ENCODE measurements at regions not wholly inside any gene's neighbourhood (a gene's known extent, or its start where the extent isn't known, plus 50 kb on each side); places are given as distances from the start of the nearest gene placed in this dataset.
A peak's percentile ranks its signal among the peaks of the same experiment; 100 is the strongest.

DNA sequence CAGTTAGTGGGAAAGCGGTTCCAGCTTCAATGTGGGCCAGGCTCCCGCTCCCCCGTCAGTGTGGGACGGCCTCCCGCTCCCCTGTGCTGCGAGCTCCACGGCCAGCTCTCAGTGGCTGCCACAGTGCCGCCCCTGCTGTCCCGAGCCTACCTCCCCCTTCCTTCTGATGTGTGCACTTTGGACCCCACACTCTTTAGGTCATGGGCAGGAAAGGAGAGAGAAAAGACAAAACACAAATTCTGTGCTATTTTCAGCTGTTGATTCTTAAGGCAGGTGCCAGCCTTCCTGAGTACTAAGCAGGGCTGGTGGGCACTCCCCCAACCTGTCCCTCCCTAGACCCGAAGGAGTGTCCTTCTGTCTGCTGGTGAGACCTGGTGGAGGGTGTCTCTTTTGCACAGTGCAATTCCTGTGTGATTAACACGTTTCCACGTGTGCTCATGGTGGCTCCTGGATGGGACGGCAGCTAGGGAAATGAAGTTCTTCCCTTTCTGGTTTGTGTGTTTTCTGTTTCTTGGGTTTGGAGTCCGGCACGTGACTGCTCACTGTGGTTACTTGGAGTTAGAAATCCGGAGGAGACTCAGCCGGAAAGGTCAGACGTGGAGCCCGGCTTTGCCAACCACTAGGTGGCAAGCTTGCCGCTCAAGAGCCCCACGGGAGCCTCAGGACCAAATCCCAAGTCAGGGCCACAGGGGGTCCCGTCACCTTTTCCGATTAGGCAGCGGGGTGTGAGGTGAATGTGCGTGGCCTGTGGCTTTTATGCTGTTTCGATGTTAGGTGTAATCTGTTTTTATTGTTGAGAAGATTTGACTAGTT is 130.3 kb downstream of the LAT start (continued):
- TF ChIP-seq, protein P1, sequence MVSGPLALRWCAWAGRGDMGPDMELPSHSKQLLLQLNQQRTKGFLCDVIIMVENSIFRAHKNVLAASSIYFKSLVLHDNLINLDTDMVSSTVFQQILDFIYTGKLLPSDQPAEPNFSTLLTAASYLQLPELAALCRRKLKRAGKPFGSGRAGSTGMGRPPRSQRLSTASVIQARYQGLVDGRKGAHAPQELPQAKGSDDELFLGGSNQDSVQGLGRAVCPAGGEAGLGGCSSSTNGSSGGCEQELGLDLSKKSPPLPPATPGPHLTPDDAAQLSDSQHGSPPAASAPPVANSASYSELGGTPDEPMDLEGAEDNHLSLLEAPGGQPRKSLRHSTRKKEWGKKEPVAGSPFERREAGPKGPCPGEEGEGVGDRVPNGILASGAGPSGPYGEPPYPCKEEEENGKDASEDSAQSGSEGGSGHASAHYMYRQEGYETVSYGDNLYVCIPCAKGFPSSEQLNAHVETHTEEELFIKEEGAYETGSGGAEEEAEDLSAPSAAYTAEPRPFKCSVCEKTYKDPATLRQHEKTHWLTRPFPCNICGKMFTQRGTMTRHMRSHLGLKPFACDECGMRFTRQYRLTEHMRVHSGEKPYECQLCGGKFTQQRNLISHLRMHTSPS (CRISPR knock-in tag; IDR thresholded peaks at IDR 0.05; ENCODE audit: low read depth) = peak; percentile 70; the same call in 1 of the 2 replicates
- TF ChIP-seq ZNF12 (CRISPR knock-in tag; IDR thresholded peaks at IDR 0.05) = 0 out of 2 replicates have a peak, but pooled peaks have one; percentile 14
- TF ChIP-seq MYC (CRISPR knock-in tag; IDR thresholded peaks at IDR 0.05; ENCODE audit: borderline replicate concordance) = 0 out of 2 replicates have a peak, but pooled peaks have one; percentile 37
- TF ChIP-seq, protein P2, sequence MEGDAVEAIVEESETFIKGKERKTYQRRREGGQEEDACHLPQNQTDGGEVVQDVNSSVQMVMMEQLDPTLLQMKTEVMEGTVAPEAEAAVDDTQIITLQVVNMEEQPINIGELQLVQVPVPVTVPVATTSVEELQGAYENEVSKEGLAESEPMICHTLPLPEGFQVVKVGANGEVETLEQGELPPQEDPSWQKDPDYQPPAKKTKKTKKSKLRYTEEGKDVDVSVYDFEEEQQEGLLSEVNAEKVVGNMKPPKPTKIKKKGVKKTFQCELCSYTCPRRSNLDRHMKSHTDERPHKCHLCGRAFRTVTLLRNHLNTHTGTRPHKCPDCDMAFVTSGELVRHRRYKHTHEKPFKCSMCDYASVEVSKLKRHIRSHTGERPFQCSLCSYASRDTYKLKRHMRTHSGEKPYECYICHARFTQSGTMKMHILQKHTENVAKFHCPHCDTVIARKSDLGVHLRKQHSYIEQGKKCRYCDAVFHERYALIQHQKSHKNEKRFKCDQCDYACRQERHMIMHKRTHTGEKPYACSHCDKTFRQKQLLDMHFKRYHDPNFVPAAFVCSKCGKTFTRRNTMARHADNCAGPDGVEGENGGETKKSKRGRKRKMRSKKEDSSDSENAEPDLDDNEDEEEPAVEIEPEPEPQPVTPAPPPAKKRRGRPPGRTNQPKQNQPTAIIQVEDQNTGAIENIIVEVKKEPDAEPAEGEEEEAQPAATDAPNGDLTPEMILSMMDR (CRISPR knock-in tag; IDR thresholded peaks at IDR 0.05) = peak; percentile 81
- peak; percentile 13; the same call in 1 of the 2 replicates for TF ChIP-seq GATAD2A (CRISPR knock-in tag; IDR thresholded peaks at IDR 0.05)
- 0 out of 2 replicates have a peak, but pooled peaks have one; percentile 23 for TF ChIP-seq NFATC3 (CRISPR knock-in tag; IDR thresholded peaks at IDR 0.05)
- TF ChIP-seq, protein P3, sequence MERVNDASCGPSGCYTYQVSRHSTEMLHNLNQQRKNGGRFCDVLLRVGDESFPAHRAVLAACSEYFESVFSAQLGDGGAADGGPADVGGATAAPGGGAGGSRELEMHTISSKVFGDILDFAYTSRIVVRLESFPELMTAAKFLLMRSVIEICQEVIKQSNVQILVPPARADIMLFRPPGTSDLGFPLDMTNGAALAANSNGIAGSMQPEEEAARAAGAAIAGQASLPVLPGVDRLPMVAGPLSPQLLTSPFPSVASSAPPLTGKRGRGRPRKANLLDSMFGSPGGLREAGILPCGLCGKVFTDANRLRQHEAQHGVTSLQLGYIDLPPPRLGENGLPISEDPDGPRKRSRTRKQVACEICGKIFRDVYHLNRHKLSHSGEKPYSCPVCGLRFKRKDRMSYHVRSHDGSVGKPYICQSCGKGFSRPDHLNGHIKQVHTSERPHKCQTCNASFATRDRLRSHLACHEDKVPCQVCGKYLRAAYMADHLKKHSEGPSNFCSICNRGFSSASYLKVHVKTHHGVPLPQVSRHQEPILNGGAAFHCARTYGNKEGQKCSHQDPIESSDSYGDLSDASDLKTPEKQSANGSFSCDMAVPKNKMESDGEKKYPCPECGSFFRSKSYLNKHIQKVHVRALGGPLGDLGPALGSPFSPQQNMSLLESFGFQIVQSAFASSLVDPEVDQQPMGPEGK (CRISPR knock-in tag; IDR thresholded peaks at IDR 0.05) = peak; percentile 56
- peak; percentile 40 for TF ChIP-seq ZNF883 (CRISPR knock-in tag; IDR thresholded peaks at IDR 0.05; ENCODE audit: not compliant biosample characterization)
- TF ChIP-seq, protein P4, sequence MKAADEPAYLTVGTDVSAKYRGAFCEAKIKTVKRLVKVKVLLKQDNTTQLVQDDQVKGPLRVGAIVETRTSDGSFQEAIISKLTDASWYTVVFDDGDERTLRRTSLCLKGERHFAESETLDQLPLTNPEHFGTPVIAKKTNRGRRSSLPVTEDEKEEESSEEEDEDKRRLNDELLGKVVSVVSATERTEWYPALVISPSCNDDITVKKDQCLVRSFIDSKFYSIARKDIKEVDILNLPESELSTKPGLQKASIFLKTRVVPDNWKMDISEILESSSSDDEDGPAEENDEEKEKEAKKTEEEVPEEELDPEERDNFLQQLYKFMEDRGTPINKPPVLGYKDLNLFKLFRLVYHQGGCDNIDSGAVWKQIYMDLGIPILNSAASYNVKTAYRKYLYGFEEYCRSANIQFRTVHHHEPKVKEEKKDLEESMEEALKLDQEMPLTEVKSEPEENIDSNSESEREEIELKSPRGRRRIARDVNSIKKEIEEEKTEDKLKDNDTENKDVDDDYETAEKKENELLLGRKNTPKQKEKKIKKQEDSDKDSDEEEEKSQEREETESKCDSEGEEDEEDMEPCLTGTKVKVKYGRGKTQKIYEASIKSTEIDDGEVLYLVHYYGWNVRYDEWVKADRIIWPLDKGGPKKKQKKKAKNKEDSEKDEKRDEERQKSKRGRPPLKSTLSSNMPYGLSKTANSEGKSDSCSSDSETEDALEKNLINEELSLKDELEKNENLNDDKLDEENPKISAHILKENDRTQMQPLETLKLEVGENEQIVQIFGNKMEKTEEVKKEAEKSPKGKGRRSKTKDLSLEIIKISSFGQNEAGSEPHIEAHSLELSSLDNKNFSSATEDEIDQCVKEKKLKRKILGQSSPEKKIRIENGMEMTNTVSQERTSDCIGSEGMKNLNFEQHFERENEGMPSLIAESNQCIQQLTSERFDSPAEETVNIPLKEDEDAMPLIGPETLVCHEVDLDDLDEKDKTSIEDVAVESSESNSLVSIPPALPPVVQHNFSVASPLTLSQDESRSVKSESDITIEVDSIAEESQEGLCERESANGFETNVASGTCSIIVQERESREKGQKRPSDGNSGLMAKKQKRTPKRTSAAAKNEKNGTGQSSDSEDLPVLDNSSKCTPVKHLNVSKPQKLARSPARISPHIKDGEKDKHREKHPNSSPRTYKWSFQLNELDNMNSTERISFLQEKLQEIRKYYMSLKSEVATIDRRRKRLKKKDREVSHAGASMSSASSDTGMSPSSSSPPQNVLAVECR (CRISPR knock-in tag; IDR thresholded peaks at IDR 0.05; ENCODE audit: borderline replicate concordance) = peak; percentile 26; the same call in 1 of the 2 replicates
- TF ChIP-seq HOXA5 (CRISPR knock-in tag; IDR thresholded peaks at IDR 0.05) = peak; percentile 62; the same call in 1 of the 2 replicates
- 0 out of 2 replicates have a peak, but pooled peaks have one; percentile 3 for TF ChIP-seq ZMYM4 (CRISPR knock-in tag; IDR thresholded peaks at IDR 0.05)
- TF ChIP-seq FOXO1 (CRISPR knock-in tag; IDR thresholded peaks at IDR 0.05) = peak; percentile 23; the same call in 1 of the 2 replicates
- TF ChIP-seq, protein P5, sequence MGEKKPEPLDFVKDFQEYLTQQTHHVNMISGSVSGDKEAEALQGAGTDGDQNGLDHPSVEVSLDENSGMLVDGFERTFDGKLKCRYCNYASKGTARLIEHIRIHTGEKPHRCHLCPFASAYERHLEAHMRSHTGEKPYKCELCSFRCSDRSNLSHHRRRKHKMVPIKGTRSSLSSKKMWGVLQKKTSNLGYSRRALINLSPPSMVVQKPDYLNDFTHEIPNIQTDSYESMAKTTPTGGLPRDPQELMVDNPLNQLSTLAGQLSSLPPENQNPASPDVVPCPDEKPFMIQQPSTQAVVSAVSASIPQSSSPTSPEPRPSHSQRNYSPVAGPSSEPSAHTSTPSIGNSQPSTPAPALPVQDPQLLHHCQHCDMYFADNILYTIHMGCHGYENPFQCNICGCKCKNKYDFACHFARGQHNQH (CRISPR knock-in tag; IDR thresholded peaks at IDR 0.05) = peak; percentile 42; the same call in 1 of the 2 replicates
- peak; percentile 86 for TF ChIP-seq HNF4A (CRISPR knock-in tag; IDR thresholded peaks at IDR 0.05)

All from HepG2 (cell line).